H1 (cell line): ENCODE measurements at regions not wholly inside any gene's neighbourhood (a gene's known extent, or its start where the extent isn't known, plus 50 kb on each side); places are given as distances from the start of the nearest gene placed in this dataset.

Experiments
- CTCF ChIA-PET: fragments of 300-600 bp; sonication (Branson Sonifier 250); formaldehyde crosslinking; loops from one replicate; lab custom pipeline; 2021; ENCODE audit not compliant: partially characterized antibody; lab: Charles Lee
- POLR2A ChIA-PET: fragments of 300-600 bp; sonication (Branson Sonifier 250); formaldehyde crosslinking; loops from one replicate; lab custom pipeline; 2021; ENCODE audit warnings: inconsistent platforms; ENCODE audit not compliant: partially characterized antibody; lab: Charles Lee
- DNase-seq, 2 experiments: peaks; one replicate each; pipeline versions ENCODE4 v3.0.0 to v3.0.0-alpha.2; 2010 to 2022; ENCODE audit warnings: low spot score in 2 of 2, low read depth in 1 of 2, mixed read lengths in 1 of 2
- FAIRE-seq: peaks from 2 replicates; lab custom pipeline; 2011; peaks lifted over from hg19 to GRCh38; lab: Jason Lieb, UNC
- H2AFZ ChIP-seq: 2 replicates; pipeline ENCODE4 v1.8.1; 2012; ENCODE audit warnings: low read length, inconsistent platforms
- H2AK5ac ChIP-seq: 2 replicates; pipeline ENCODE4 v1.6.1; 2013; ENCODE audit warnings: low read depth, low read length
- H2BK120ac ChIP-seq: replicated peaks from 2 replicates; pipeline ENCODE3; 2013; ENCODE audit warnings: low read depth, low read length, inconsistent platforms
- H2BK12ac ChIP-seq: 2 replicates; pipeline ENCODE4 v1.6.1; 2013; ENCODE audit warnings: low read depth, low read length
- H2BK15ac ChIP-seq: 2 replicates; pipeline ENCODE4 v1.6.1; 2013; ENCODE audit warnings: low read length
- H2BK20ac ChIP-seq: 2 replicates; pipeline ENCODE4 v1.6.1; 2013; ENCODE audit warnings: low read length
- H2BK5ac ChIP-seq: 2 replicates; pipeline ENCODE4 v1.6.1; 2013; ENCODE audit warnings: low read depth, low read length
- H3K14ac ChIP-seq: 2 replicates; pipeline ENCODE4 v1.6.1; 2013; ENCODE audit warnings: inconsistent platforms; ENCODE audit not compliant: insufficient read length
- H3K18ac ChIP-seq: 2 replicates; pipeline ENCODE4 v1.6.1; 2013; ENCODE audit warnings: low read length; ENCODE audit errors: extremely low read depth
- H3K23ac ChIP-seq: 2 replicates; pipeline ENCODE4 v1.6.1; 2013; ENCODE audit warnings: inconsistent platforms; ENCODE audit not compliant: insufficient read length
- H3K23me2 ChIP-seq: 2 replicates; pipeline ENCODE4 v1.6.1; 2013; ENCODE audit warnings: low read depth, low read length
- H3K27ac ChIP-seq: 2 replicates; pipeline ENCODE4 v1.6.1; 2011; ENCODE audit warnings: low read depth, low read length, inconsistent platforms
- H3K27me3 ChIP-seq, 4 experiments: replicated peaks in 1 of 4; 1 replicate in 1 of 4; 2 replicates in 3 of 4; pipeline versions ENCODE4 v1.6.1 to v1.8.1; 2011 to 2013; ENCODE audit warnings: low read length in 3 of 4, mild to moderate bottlenecking in 3 of 4, inconsistent platforms in 2 of 4, mixed read lengths in 2 of 4, moderate library complexity in 1 of 4; ENCODE audit not compliant: control insufficient read depth in 3 of 4, insufficient read depth in 3 of 4; ENCODE audit errors: extremely low read depth in 1 of 4
- H3K36me3 ChIP-seq, 4 experiments: 2 replicates each; pipeline versions ENCODE4 v1.6.1 to v1.8.1; 2011 to 2013; ENCODE audit warnings: mild to moderate bottlenecking in 4 of 4, low read length in 3 of 4, moderate library complexity in 2 of 4, control low read depth in 1 of 4, inconsistent platforms in 1 of 4; ENCODE audit not compliant: insufficient read depth in 4 of 4, control insufficient read depth in 2 of 4
- H3K4ac ChIP-seq: replicated peaks from 2 replicates; pipeline ENCODE3; 2013; ENCODE audit warnings: low read length, low read depth, mixed read lengths, inconsistent platforms; ENCODE audit not compliant: insufficient read length
- H3K4me1 ChIP-seq, 4 experiments: replicated peaks in 1 of 4; 1 replicate in 1 of 4; 2 replicates in 3 of 4; pipeline versions ENCODE4 v1.6.1 to v1.8.1; 2011 to 2013; ENCODE audit warnings: low read length in 3 of 4, inconsistent platforms in 2 of 4, mixed read lengths in 1 of 4; ENCODE audit not compliant: insufficient read depth in 4 of 4, control insufficient read depth in 3 of 4
- H3K4me2 ChIP-seq, 2 experiments: 2 replicates each; pipeline versions ENCODE4 v1.6.1 to v1.8.1; 2011 to 2013; ENCODE audit warnings: low read depth in 2 of 2, low read length in 2 of 2, control low read depth in 1 of 2, inconsistent platforms in 1 of 2, mild to moderate bottlenecking in 1 of 2; ENCODE audit not compliant: insufficient read depth in 1 of 2
- H3K4me3 ChIP-seq, 4 experiments: fragments of 200-600, 300-600 bp in 1 of 4; sonication (generic), shearing (Covaris generic), sonication (Bioruptor Twin) in 1 of 4; 2 replicates each; pipeline versions ENCODE4 v1.5.1 to v1.8.1; 2011 to 2016; ENCODE audit warnings: low read length in 4 of 4, low read depth in 3 of 4, control low read depth in 2 of 4, inconsistent platforms in 2 of 4, mild to moderate bottlenecking in 2 of 4, mixed read lengths in 1 of 4, moderate library complexity in 1 of 4; ENCODE audit not compliant: insufficient read depth in 2 of 4; ENCODE audit errors: extremely low read depth in 1 of 4
- H3K56ac ChIP-seq: replicated peaks from 2 replicates; pipeline ENCODE3; 2013; ENCODE audit warnings: low read depth, mild to moderate bottlenecking, mixed read lengths, low read length, inconsistent platforms; ENCODE audit not compliant: insufficient read length
- H3K79me1 ChIP-seq: 2 replicates; pipeline ENCODE4 v1.6.1; 2013; ENCODE audit warnings: low read depth, low read length, control low read depth
- H3K79me2 ChIP-seq, 2 experiments: 2 replicates each; pipeline versions ENCODE4 v1.6.1 to v1.8.1; 2012 to 2013; ENCODE audit warnings: low read length in 2 of 2, mild to moderate bottlenecking in 2 of 2, inconsistent platforms in 1 of 2; ENCODE audit not compliant: insufficient read depth in 2 of 2, control insufficient read depth in 1 of 2
- H3K9ac ChIP-seq, 4 experiments: replicated peaks in 1 of 4; 1 replicate in 1 of 4; 2 replicates in 3 of 4; pipeline versions ENCODE4 v1.6.1 to v1.8.1; 2011 to 2013; ENCODE audit warnings: low read depth in 3 of 4, low read length in 3 of 4, control low read depth in 2 of 4, mild to moderate bottlenecking in 2 of 4, moderate library complexity in 2 of 4, inconsistent platforms in 1 of 4; ENCODE audit errors: extremely low read depth in 1 of 4
- H3K9me3 ChIP-seq, 2 experiments: 2 replicates each; pipeline versions ENCODE4 v1.6.1 to v1.8.1; 2012 to 2013; ENCODE audit warnings: mild to moderate bottlenecking in 2 of 2, moderate library complexity in 2 of 2, control low read depth in 1 of 2, inconsistent platforms in 1 of 2, low read depth in 1 of 2, low read length in 1 of 2, mixed read lengths in 1 of 2; ENCODE audit not compliant: insufficient read depth in 2 of 2
- H4K20me1 ChIP-seq, 2 experiments: replicated peaks in 1 of 2; 2 replicates each; pipeline versions ENCODE3 to v1.8.1; 2011 to 2013; ENCODE audit warnings: inconsistent platforms in 2 of 2, low read length in 2 of 2, mild to moderate bottlenecking in 1 of 2; ENCODE audit not compliant: insufficient read depth in 2 of 2, control insufficient read depth in 1 of 2
- H4K5ac ChIP-seq: 2 replicates; pipeline ENCODE4 v1.6.1; 2013; ENCODE audit warnings: low read length, low read depth, mixed read lengths, inconsistent platforms; ENCODE audit not compliant: insufficient read length
- H4K8ac ChIP-seq: 2 replicates; pipeline ENCODE4 v1.8.0; 2013; ENCODE audit warnings: mild to moderate bottlenecking, moderate library complexity, low read length, inconsistent platforms; ENCODE audit not compliant: insufficient read depth; ENCODE audit errors: extremely low read depth
- H4K91ac ChIP-seq: replicated peaks from 2 replicates; pipeline ENCODE3; 2013; ENCODE audit warnings: low read length, mixed read lengths, inconsistent platforms; ENCODE audit not compliant: insufficient read length
- E2F6 ChIP-seq: IDR thresholded peaks from 2 replicates; pipeline ENCODE4 v1.6.1; 2012; ENCODE audit warnings: inconsistent platforms
- EZH2 ChIP-seq: fragments of 200-600 bp; sonication (generic); IDR thresholded peaks from 2 replicates; pipeline ENCODE4 v1.7.1; 2012; ENCODE audit warnings: low read depth, mild to moderate bottlenecking, moderate library complexity, low read length, inconsistent platforms; ENCODE audit not compliant: severe bottlenecking
- FOSL1 ChIP-seq: IDR thresholded peaks from 2 replicates; pipeline ENCODE4 v1.6.1; 2011; ENCODE audit warnings: mild to moderate bottlenecking, low read depth, low read length, moderate library complexity; ENCODE audit not compliant: insufficient read depth
- GABPA ChIP-seq: IDR thresholded peaks from 2 replicates; pipeline ENCODE4 v1.6.1; 2011; ENCODE audit warnings: mild to moderate bottlenecking, low read length, moderate library complexity, borderline replicate concordance; ENCODE audit not compliant: insufficient read depth
- KDM1A ChIP-seq: fragments of 200-600, 300-600 bp; sonication (generic); IDR thresholded peaks from 2 replicates; pipeline ENCODE4 v1.7.1; 2016; ENCODE audit warnings: mild to moderate bottlenecking, low read length, borderline replicate concordance
- MAFK ChIP-seq: IDR thresholded peaks from 2 replicates; pipeline ENCODE4 v1.6.1; 2012; ENCODE audit warnings: low read depth, mild to moderate bottlenecking, improper control_type of control experiment, low read length
- NANOG ChIP-seq: IDR thresholded peaks from 2 replicates; pipeline ENCODE4 v1.6.1; 2011; ENCODE audit warnings: low read length, low read depth, mild to moderate bottlenecking, inconsistent platforms; ENCODE audit not compliant: insufficient read depth, poor library complexity, severe bottlenecking
- RAD21 ChIP-seq, 2 experiments: IDR thresholded peaks in 1 of 2; conservative IDR thresholded peaks in 1 of 2; 2 replicates each; pipeline ENCODE4 v1.6.1; 2011; ENCODE audit warnings: low read depth in 2 of 2, low read length in 2 of 2, improper control_type of control experiment in 1 of 2, inconsistent platforms in 1 of 2, mild to moderate bottlenecking in 1 of 2, moderate library complexity in 1 of 2
- RXRA ChIP-seq: IDR thresholded peaks from 2 replicates; pipeline ENCODE4 v1.6.1; 2011; ENCODE audit warnings: low read depth, mild to moderate bottlenecking, low read length, moderate library complexity; ENCODE audit not compliant: insufficient read depth
- SRF ChIP-seq: IDR thresholded peaks from 2 replicates; pipeline ENCODE4 v1.6.1; 2011; ENCODE audit warnings: mild to moderate bottlenecking, low read depth, low read length, moderate library complexity
- TAF7 ChIP-seq: optimal IDR thresholded peaks from 2 replicates; pipeline ENCODE3; 2011; ENCODE audit warnings: low read depth, mild to moderate bottlenecking, inconsistent platforms, low read length, moderate library complexity, borderline replicate concordance
- TCF12 ChIP-seq: IDR thresholded peaks from 2 replicates; pipeline ENCODE4 v1.6.1; 2011; ENCODE audit warnings: low read depth, mild to moderate bottlenecking, low read length
- TEAD4 ChIP-seq: IDR thresholded peaks from 2 replicates; pipeline ENCODE4 v1.6.1; 2012; ENCODE audit warnings: low read depth, low read length, inconsistent platforms, mixed read lengths
- WGBS, 2 experiments: shearing (Covaris generic) in 1 of 2; methylation state at CpG; one replicate each; pipeline versions ENCODE4 v1.1.6 to v1.1.7; 2013 to 2015; ENCODE audit warnings: low lambda C conversion rate in 2 of 2, mixed read lengths in 2 of 2, inconsistent platforms in 1 of 2, low coverage in 1 of 2, missing lambda C conversion rate in 1 of 2; ENCODE audit not compliant: insufficient replicate concordance in 2 of 2, insufficient coverage in 1 of 2, insufficient read length in 1 of 2; ENCODE audit errors: extremely low coverage in 1 of 2, missing lambda C conversion rate in 1 of 2; 5-methylcytosine and 5-hydroxymethylcytosine counted together

GRCh38 chr2:217655651-217656050 lies 347.1 kb downstream of the TNS1 start:
- Histone ChIP-seq H2BK20ac (no peak overlapping the region), H3K9ac (no peak overlapping the region), H3K79me2 (no peaks in the 10 kb centered on the region), H3K4me1 (peaks cover 0 to 3% (median 0%) of the 10 kb centered on the region in 4 experiments; a peak in 2 of 7 replicates), H3K4me3 (no peak overlapping the region), H3K14ac (no peak overlapping the region), H3K23me2 (no peaks in the 10 kb centered on the region), H4K8ac (no peak overlapping the region), H3K4ac (no peak overlapping the region), H3K79me1 (no peaks in the 10 kb centered on the region), H2BK15ac (no peak overlapping the region), H4K5ac (no peak overlapping the region), H2BK12ac (no peak overlapping the region), H2AFZ (no peak overlapping the region), H3K9me3 (no peaks in the 10 kb centered on the region), H3K4me2 (no peak overlapping the region), H4K20me1 (no peaks in the 10 kb centered on the region), H3K36me3 (no peaks in the 10 kb centered on the region), H3K56ac (no peak overlapping the region), H3K23ac (no peak overlapping the region), H2BK120ac (no peak overlapping the region), H2BK5ac (no peak overlapping the region), H3K18ac (no peak overlapping the region), H2AK5ac (no peak overlapping the region), H3K27me3 (peaks cover 0 to 2% (median 0%) of the 10 kb centered on the region in 4 experiments; a peak in 1 of 7 replicates), H4K91ac (no peak overlapping the region), H3K27ac (no peak overlapping the region)
- no peak for FAIRE-seq
- ChIA-PET CTCF (interaction anchor here (0.6 to 10.0 kb wide), 3 partner anchors 50 to 508 kb away, joined by 3 to 91 read pairs (median 3); no protein-coding TSS in a partner anchor), POLR2A (interaction anchor here (1.7 kb wide), 1 partner anchor 11 kb away, joined by 3 read pairs; no protein-coding TSS in a partner anchor)
- no peak for DNase-seq
- 88% methylated on average over 1 of the region's 1 CpG; no CpG with 5 or more reads in 1 of the 2 experiments for WGBS, 2 experiments
- TF ChIP-seq TCF12 (no peak), EZH2 (no peak), MAFK (no peak), RXRA (no peak), TAF7 (no peak), GABPA (no peak), RAD21 (IDR thresholded peaks at IDR 0.05 in 1 of 2, conservative IDR thresholded peaks at IDR 0.05 in 1 of 2; ENCODE audit: low read depth in 2 of 2, low read length in 2 of 2) (no peak), E2F6 (no peak), KDM1A (no peak), TEAD4 (no peak), SRF (no peak), FOSL1 (no peak), NANOG (no peak)
